HFFc6 (cell line): ENCODE measurements at regions not wholly inside any gene's neighbourhood (a gene's known extent, or its start where the extent isn't known, plus 50 kb on each side); places are given as distances from the start of the nearest gene placed in this dataset.

Source experiments
- DNase-seq: peaks from one replicate; pipeline ENCODE4 v3.0.0-alpha.2; 2018
- H3K27ac Mint-ChIP-seq: 2 replicates; pipeline ENCODE4 v1.8.0; 2020; ENCODE audit warnings: mild to moderate bottlenecking, mixed read lengths
- H3K27me3 Mint-ChIP-seq: 2 replicates; pipeline ENCODE4 v1.8.0; 2021; ENCODE audit warnings: mild to moderate bottlenecking, moderate library complexity, mixed read lengths; ENCODE audit not compliant: insufficient read depth
- H3K36me3 Mint-ChIP-seq: 2 replicates; pipeline ENCODE4 v1.8.0; 2021; ENCODE audit warnings: low read depth, mixed read lengths
- H3K4me1 Mint-ChIP-seq: 2 replicates; pipeline ENCODE4 v1.8.0; 2020; ENCODE audit warnings: low read depth, mixed read lengths
- H3K4me3 Mint-ChIP-seq: 2 replicates; pipeline ENCODE4 v1.8.0; 2020; ENCODE audit warnings: mild to moderate bottlenecking, moderate library complexity, mixed read lengths
- H3K9me3 Mint-ChIP-seq: 2 replicates; pipeline ENCODE4 v1.8.0; 2020; ENCODE audit warnings: mild to moderate bottlenecking, mixed read lengths
- CTCF ChIP-seq: fragments of 200-600 bp; sonication (generic); IDR thresholded peaks from 2 replicates; pipeline ENCODE4 v1.5.0; 2021; ENCODE audit warnings: antibody characterized with exemption, mild to moderate bottlenecking

DNA sequence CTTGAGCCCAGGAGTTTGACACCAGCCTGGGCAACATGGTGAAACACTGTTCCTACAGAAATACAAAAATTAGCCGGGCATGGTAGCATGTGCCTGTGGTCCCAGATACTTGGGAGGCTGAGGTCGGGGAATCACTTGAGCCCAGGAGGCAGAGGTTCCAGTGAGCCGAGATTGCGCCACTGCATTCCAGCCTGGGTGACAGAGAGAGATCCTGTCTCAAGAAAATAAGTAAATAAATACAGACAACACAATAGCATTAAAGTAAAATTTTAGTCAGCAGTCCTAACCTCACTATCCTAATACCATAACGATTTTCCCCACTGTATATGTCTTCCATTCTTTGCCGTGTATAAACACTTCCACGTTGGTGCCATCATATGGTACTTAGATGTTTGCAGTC is 83.0 kb upstream of the MBOAT2 start:
- Mint-ChIP-seq H3K27ac (peak overlapping the region; percentile 93), H3K4me1 (peaks cover 56% of the 10 kb centered on the region), H3K36me3 (peaks cover 5% of the 10 kb centered on the region), H3K4me3 (peak overlapping the region; percentile 83), H3K9me3 (peaks cover 10% of the 10 kb centered on the region), H3K27me3 (no peaks in the 10 kb centered on the region)
- peak; percentile 13 for DNase-seq
- TF ChIP-seq CTCF = no peak

DNA sequence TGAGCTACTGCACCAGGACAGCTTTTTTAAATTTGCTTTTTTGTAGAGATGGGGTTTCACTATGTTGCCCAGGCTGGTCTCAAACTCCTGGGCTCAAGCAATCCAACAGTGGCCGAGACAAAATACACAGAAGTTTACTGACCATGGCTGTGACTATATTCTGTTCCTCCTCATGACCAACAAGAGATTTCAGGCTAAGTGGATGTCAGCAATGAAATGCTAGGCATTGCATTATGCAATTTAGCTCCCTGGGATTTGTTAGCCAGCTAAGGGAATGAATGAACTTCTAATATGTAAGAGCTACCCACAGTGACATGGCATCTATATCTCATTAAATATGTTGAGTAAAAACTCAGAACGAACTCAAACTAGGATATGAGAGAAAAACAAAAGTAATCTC is 81.9 kb upstream of the MBOAT2 start:
- peaks cover 12% of the 10 kb centered on the region for H3K9me3 Mint-ChIP-seq
- DNase-seq = no peak
- H3K4me3 Mint-ChIP-seq = no peak overlapping the region
- no peaks in the 10 kb centered on the region; the same call in 1 of the 2 replicates for H3K27me3 Mint-ChIP-seq
- peaks cover 7% of the 10 kb centered on the region for H3K36me3 Mint-ChIP-seq
- H3K4me1 Mint-ChIP-seq = peaks cover 49% of the 10 kb centered on the region
- TF ChIP-seq CTCF = no peak
- peak overlapping the region; percentile 93 for H3K27ac Mint-ChIP-seq

GRCh38 chr2:9083287-9083686 is 79.8 kb upstream of the MBOAT2 start:
- no peak overlapping the region for H3K4me3 Mint-ChIP-seq
- H3K27me3 Mint-ChIP-seq = no peaks in the 10 kb centered on the region; the same call in 1 of the 2 replicates
- H3K27ac Mint-ChIP-seq = no peak overlapping the region
- peaks cover 42% of the 10 kb centered on the region for H3K4me1 Mint-ChIP-seq
- H3K36me3 Mint-ChIP-seq = peaks cover 7% of the 10 kb centered on the region
- H3K9me3 Mint-ChIP-seq = peaks cover 12% of the 10 kb centered on the region
- no peak for DNase-seq
- TF ChIP-seq CTCF = no peak

DNA sequence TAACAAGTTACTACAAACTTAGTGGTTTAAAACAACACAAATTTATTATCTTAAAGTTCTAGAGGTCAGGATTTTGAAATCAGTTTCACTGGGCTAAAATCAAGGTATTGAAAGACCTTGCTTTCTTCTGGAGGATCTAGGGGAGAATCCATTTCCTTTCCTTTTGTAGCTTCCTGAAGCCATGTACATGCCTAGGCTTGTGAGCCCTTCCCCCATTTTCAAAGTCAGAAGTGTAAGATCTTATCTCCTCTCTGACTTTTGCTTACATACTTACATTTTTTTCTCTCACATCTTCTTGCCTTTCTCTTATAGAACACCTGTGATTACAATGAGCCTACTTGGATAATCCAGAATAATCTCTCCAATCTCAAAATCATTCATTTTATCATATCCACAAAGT is 78.7 kb upstream of the MBOAT2 start:
- Mint-ChIP-seq H3K36me3 (peaks cover 7% of the 10 kb centered on the region), H3K27me3 (no peaks in the 10 kb centered on the region; the same call in 1 of the 2 replicates), H3K9me3 (peaks cover 12% of the 10 kb centered on the region), H3K4me3 (no peak overlapping the region), H3K4me1 (peaks cover 33% of the 10 kb centered on the region), H3K27ac (no peak overlapping the region)
- no peak for DNase-seq
- no peak for TF ChIP-seq CTCF

- Mint-ChIP-seq H3K27me3 (no peaks in the 10 kb centered on the region; the same call in 1 of the 2 replicates), H3K4me3 (no peak overlapping the region), H3K27ac (no peak overlapping the region), H3K36me3 (peaks cover 7% of the 10 kb centered on the region), H3K4me1 (peaks cover 29% of the 10 kb centered on the region), H3K9me3 (peaks cover 12% of the 10 kb centered on the region)
- TF ChIP-seq CTCF = no peak
- DNase-seq = no peak
Observed at GRCh38 chr2:9081750-9082149, 78.3 kb upstream of the MBOAT2 start.

DNA sequence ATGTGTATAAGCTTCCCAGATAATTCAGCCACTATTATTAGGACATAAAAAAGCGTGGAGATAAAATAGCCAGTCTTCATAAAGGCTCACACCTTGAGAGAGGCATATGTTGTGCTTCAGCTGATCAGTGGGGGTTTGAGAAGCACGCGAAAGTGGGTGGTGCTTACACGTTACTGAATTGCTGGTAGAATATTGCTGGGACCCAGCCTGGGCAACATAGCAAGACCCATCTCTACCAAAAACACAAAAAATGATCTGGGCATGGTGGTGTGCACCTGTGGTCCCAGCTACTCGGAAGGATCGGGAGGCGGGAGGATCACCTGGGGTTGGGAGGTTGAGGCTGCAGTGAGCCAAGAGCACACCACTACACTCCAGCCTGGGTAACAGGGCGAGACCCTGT is 74.9 kb upstream of the MBOAT2 start:
- Mint-ChIP-seq H3K27ac (no peak overlapping the region), H3K4me1 (peaks cover 19% of the 10 kb centered on the region), H3K4me3 (no peak overlapping the region), H3K36me3 (peaks cover 7% of the 10 kb centered on the region), H3K27me3 (no peaks in the 10 kb centered on the region; the same call in 1 of the 2 replicates), H3K9me3 (peaks cover 12% of the 10 kb centered on the region)
- no peak for DNase-seq
- TF ChIP-seq CTCF = no peak
